Ammon's horn (tissue), 1 donor: ENCODE measurements at regions not wholly inside any gene's neighbourhood (a gene's known extent, or its start where the extent isn't known, plus 50 kb on each side); places are given as distances from the start of the nearest gene placed in this dataset.
"Not testable (repeated sequence)": the region's sequence is repeated elsewhere in the genome, so short reads cannot be mapped to it uniquely, and the experiment has no call there.

Experiments
- DNase-seq: peaks from one replicate; pipeline ENCODE4 v3.0.0-alpha.2; 2016; ENCODE audit warnings: low spot score

DNA sequence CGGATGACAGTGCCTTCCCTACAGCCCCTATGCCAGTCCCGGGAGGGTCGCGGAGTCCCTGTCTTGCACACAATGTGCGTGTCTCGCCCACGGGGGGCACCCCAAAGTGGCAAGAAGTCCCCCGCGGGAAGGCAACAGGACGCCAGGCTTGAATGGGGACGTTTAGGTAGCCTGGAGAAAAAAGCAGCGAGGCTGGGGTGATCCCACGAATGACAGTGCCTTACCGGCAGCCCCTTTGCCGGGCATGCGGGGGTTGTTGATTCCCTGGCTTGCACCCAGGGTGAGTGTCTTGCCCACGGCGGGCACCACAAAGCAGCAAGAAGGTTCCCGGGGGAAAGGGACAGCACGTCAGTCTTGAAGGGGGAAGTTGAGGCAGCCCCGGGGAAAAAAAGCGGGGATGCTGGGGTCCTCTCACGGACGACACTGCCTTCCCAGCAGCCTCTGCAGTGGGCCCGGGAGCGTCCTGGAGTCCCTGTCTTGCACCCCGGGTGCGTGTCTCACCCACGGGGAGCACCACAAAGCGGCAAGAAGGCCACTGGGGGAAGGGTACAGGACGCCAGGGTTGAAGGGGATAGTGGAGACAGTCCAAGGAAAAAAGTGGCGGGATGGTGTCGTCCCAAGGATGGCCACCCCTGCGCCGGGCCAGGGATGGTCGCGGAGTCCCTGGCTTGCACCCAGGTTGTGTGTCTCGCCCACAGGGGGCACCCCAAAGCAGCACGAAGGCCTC lies 156.8 kb upstream of the ALG10B start:
- DNase-seq, result no peak

- no peak for DNase-seq
Observed at GRCh38 chr12:38160318-38161122, 156.1 kb upstream of the ALG10B start.

DNA sequence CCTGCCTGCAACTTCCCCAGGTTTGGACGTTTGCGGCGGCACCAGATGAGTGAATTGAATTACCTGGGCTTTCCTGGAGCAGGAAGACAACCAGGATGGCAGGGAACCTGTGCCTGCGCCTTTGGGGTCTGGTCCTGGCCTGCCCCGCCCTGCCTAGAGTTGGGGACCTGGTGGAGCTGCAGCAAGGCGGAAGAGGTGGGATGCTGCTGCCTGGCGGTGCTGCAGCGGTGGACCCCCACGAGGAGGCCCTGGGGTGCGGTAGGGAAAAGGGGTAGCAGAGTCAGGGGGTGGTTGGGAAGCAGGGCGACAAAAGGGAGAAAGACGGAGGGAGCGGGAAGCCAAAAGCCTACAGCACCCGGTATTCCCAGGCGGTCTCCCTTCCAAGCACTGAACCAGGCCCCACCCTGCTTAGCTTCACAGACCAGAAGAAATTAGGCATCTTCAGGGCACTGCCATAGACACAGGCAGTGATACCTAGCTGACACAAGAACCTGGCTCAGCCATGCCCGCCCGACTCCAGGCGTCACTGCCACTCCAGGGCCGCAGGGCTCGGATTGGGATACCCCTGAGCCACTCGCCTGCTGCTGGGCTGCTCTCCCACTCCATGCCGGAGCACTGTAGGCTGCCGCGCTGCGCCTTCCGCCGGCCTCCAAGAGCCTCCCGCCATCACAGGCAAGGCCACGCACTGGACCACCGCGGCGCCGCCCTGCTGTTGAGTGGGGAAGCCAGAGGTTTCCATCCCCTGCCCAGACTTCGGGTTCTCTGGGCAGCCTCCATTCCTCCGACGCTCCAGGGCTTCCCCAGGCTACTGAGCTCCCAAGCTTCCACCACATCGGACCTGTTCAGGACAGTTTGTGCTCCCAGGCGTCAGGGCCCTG lies 155.2 kb upstream of the ALG10B start:
- no peak for DNase-seq

DNA sequence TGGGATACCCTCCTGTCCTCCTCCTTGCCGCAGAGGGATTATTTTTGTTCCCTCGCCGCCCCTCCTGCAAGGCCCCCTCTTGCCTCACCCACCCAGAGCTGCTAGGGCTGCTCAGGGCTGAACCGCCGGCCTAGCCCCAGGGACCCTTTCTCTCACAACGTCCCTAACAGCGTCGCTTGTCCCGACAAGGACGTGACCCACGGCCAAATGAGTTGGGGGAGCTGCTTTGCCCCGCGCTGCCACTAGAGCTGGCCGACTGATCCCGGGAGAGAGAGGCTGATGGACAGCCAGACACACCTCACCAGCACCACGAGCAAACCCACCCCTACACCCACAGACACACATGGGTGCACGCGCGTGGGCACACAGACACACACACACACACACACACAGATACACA lies 154.6 kb upstream of the ALG10B start:
- no peak for DNase-seq

GRCh38 chr12:38162708-38163441 lies 153.7 kb upstream of the ALG10B start:
- DNase-seq, result no peak

GRCh38 chr12:38163442-38163801 lies 153.2 kb upstream of the ALG10B start:
- no peak for DNase-seq

- no peak for DNase-seq
Observed at GRCh38 chr12:38166225-38166624, 150.3 kb upstream of the ALG10B start.

GRCh38 chr12:38175538-38175937 lies 141.0 kb upstream of the ALG10B start:
- no peak for DNase-seq

- DNase-seq, result not testable (repeated sequence)
Observed at GRCh38 chr12:38183617-38184016, 133.0 kb upstream of the ALG10B start.

- DNase-seq, result not testable (repeated sequence)
Observed at GRCh38 chr12:38197286-38197685, 119.3 kb upstream of the ALG10B start.

DNA sequence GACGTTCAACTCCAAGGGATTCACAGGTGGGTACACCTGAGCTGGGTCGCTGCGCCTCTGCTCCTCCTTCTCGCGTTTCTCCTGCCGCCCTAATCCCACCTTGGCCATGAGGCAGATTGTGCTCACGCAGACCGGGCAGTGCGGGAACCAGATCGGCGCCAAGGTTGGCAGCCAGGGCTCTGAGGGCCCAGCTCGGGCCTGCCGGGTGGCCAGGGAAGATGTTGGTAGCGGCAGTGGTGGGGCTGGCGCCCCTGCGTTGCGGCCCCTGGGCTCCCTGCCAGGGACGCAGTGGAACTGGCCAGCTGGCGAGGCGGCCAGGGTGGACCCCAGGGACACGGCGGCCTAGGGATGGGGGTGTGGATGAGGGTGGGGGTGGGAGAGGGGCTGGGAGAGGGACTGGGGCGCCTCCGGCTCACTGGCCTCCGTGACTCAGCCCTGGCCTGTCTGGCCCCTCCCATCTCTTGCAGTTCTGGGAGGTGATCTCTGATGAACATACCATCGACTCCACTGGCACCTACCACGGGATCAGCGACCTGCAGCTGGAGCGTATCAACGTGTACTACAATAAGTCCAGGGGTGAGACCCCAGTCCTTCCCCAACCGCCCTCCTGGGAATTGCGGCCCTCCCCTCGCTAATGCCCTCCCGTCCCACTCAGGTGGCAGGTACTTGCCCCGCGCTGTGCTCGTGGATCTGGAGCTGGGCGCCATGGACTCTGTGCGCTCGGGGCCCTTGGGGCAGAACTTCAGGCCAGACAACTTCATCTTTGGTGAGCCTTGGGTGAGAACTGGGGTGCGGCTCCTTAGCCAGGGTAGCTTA lies 114.9 kb upstream of the ALG10B start:
- no peak for DNase-seq

GRCh38 chr12:38204831-38205230 lies 111.7 kb upstream of the ALG10B start:
- DNase-seq, result no peak

DNA sequence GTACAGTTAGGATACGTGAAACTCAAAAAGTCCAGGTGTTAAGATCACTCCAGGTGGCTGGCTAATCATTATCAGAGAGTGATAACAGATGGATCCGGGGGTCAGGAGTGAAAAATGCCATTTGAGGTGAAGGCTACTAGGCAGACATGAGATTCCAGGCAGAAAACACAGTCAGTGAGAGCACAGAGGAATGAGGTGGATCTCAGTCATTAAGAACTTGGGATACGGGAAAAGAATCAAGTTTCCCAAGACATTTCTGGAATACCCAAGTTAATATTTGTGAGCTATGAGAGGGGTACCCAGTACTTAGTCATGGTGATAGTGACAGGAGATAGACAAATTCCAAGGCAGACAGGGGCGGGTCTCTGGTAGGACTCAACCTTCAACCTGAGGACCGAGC lies 94.6 kb upstream of the ALG10B start:
- no peak for DNase-seq

DNA sequence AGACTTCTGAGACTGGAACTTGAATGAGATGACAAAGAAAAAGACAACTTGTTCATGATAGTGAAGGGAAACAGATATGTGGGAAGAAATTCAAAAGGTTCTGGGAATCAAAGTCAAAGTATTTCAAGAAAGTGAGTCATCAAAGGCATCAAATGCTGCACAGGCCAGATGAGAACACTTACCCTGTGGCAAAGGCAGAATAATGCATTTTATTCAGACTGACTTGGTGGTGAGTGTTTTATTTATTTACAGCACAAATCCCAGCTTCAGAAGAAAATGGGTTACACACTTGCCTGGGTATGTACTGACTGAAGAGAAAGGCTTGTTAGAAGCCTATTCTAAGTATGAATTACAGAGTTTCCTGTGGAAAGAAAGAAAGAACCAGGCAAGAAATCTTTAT lies 78.2 kb upstream of the ALG10B start:
- DNase-seq, result not testable (repeated sequence)

- DNase-seq, result no peak
Observed at GRCh38 chr12:38253778-38254177, 62.8 kb upstream of the ALG10B start.

DNA sequence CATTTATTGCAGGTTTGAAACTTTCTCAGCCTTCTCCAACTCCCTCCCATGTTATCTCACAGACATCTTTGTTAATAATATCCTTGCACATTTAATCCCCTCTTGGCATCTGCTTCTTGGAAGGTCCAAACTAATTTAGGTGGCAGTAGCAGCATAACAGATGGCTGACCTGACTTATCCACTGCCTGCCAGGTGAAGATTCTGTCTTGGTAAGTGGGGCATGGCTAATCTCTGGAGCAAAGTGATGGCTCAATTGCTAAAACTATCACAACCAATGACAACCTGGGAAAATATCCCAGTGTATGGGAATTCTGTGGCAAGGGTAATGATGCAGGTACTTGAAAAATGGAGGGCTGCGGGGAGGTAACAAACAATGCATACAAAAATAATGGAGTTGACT lies 58.2 kb upstream of the ALG10B start:
- no peak for DNase-seq
